Endothelial cell of umbilical vein (primary cell): ENCODE measurements at regions not wholly inside any gene's neighbourhood (a gene's known extent, or its start where the extent isn't known, plus 50 kb on each side); places are given as distances from the start of the nearest gene placed in this dataset.

ENCODE experiments used
- BruUV-seq: library from RNA; stranded (reverse); fragments of 400-500 nt; replicated peaks from 2 replicates; lab custom pipeline; 2021; lab: Mats Ljungman, UMichigan
- CTCF ChIA-PET: fragments of 300-600, 350-600 bp; sonication (Branson Sonifier 250); formaldehyde crosslinking; loops from one replicate; lab custom pipeline; 2021; ENCODE audit warnings: antibody characterized with exemption, inconsistent platforms; lab: Charles Lee
- POLR2A ChIA-PET: fragments of 300-600, 350-600 bp; sonication (Branson Sonifier 250); formaldehyde crosslinking; loops from one replicate; lab custom pipeline; 2021; ENCODE audit warnings: antibody characterized with exemption, inconsistent platforms; lab: Charles Lee
- DNase-seq: peaks from one replicate; pipeline ENCODE4 v3.0.0-alpha.2; 2011; ENCODE audit warnings: low read depth, low spot score
- FAIRE-seq: peaks from 2 replicates; lab custom pipeline; 2011; peaks lifted over from hg19 to GRCh38; lab: Jason Lieb, UNC
- H2AFZ ChIP-seq: 2 replicates; pipeline ENCODE4 v1.6.0; 2012; ENCODE audit warnings: low read depth, low read length, control low read depth, inconsistent platforms
- H3K27ac ChIP-seq: 2 replicates; pipeline ENCODE4 v1.5.1; 2011; ENCODE audit warnings: low read depth, mild to moderate bottlenecking, control low read depth, low read length, moderate library complexity; ENCODE audit not compliant: insufficient read depth
- H3K27me3 ChIP-seq, 2 experiments: 2 replicates each; pipeline versions ENCODE4 v1.6.0 to v1.6.1; 2011; ENCODE audit warnings: low read length in 2 of 2, mixed read lengths in 1 of 2; ENCODE audit not compliant: control insufficient read depth in 2 of 2, insufficient read depth in 2 of 2
- H3K36me3 ChIP-seq, 2 experiments: 2 replicates in 1 of 2; 3 replicates in 1 of 2; pipeline ENCODE4 v1.5.1; 2011; ENCODE audit warnings: low read length in 2 of 2, mild to moderate bottlenecking in 1 of 2, moderate library complexity in 1 of 2; ENCODE audit not compliant: control insufficient read depth in 2 of 2, insufficient read depth in 2 of 2; ENCODE audit errors: extremely low read depth in 1 of 2
- H3K4me1 ChIP-seq: 3 replicates; pipeline ENCODE4 v1.5.1; 2011; ENCODE audit warnings: mild to moderate bottlenecking, low read length; ENCODE audit not compliant: control insufficient read depth, insufficient read depth; ENCODE audit errors: extremely low read depth
- H3K4me2 ChIP-seq: 2 replicates; pipeline ENCODE4 v1.6.1; 2011; ENCODE audit warnings: low read length, control low read depth, mixed read lengths; ENCODE audit not compliant: insufficient read depth
- H3K4me3 ChIP-seq, 3 experiments: fragments of 200-600 bp in 1 of 3; sonication (generic), shearing (Covaris generic) in 1 of 3; replicated peaks in 1 of 3; 2 replicates each; pipeline ENCODE4 v1.5.1; 2011 to 2016; ENCODE audit warnings: control low read depth in 3 of 3, low read length in 3 of 3, mild to moderate bottlenecking in 2 of 3, inconsistent platforms in 1 of 3, low read depth in 1 of 3, moderate library complexity in 1 of 3; ENCODE audit not compliant: insufficient read depth in 1 of 3
- H3K79me2 ChIP-seq: 2 replicates; pipeline ENCODE4 v1.6.0; 2012; ENCODE audit warnings: low read length, inconsistent platforms; ENCODE audit not compliant: control insufficient read depth, insufficient read depth
- H3K9ac ChIP-seq: replicated peaks from 2 replicates; pipeline ENCODE3; 2011; ENCODE audit warnings: low read length, control low read depth; ENCODE audit not compliant: insufficient read depth; ENCODE audit errors: extremely low read depth
- H3K9me1 ChIP-seq: replicated peaks from 3 replicates; pipeline ENCODE4 v1.6.0; 2011; ENCODE audit warnings: mild to moderate bottlenecking, low read length; ENCODE audit not compliant: control insufficient read depth, insufficient read depth; ENCODE audit errors: extremely low read depth
- H3K9me3 ChIP-seq: replicated peaks from 2 replicates; pipeline ENCODE4 v1.5.1; 2012; ENCODE audit warnings: low read length, inconsistent platforms; ENCODE audit not compliant: control insufficient read depth, insufficient read depth
- H4K20me1 ChIP-seq: replicated peaks from 2 replicates; pipeline ENCODE3; 2011; ENCODE audit warnings: mild to moderate bottlenecking, low read length; ENCODE audit not compliant: control insufficient read depth, insufficient read depth; ENCODE audit errors: extremely low read depth
- EZH2 ChIP-seq: IDR thresholded peaks from 2 replicates; pipeline ENCODE4 v1.6.1; 2012; ENCODE audit warnings: borderline replicate concordance, low read depth, mild to moderate bottlenecking, moderate library complexity, low read length, inconsistent platforms; ENCODE audit not compliant: severe bottlenecking
- FOS ChIP-seq: IDR thresholded peaks from 2 replicates; pipeline ENCODE4 v1.6.1; 2011; ENCODE audit warnings: mild to moderate bottlenecking, low read length, moderate library complexity, borderline replicate concordance; ENCODE audit not compliant: insufficient read depth
- GATA2 ChIP-seq: IDR thresholded peaks from 2 replicates; pipeline ENCODE4 v1.7.0; 2011; ENCODE audit warnings: low read depth, mild to moderate bottlenecking, moderate library complexity, mixed read lengths, low read length; ENCODE audit not compliant: insufficient read length, insufficient read depth
- JUN ChIP-seq: IDR thresholded peaks from 2 replicates; pipeline ENCODE4 v1.6.1; 2011; ENCODE audit warnings: borderline replicate concordance, low read depth; ENCODE audit not compliant: insufficient read length, insufficient read depth
- MYC ChIP-seq: IDR thresholded peaks from one replicate; pipeline ENCODE4 v1.6.1; 2011; ENCODE audit warnings: mild to moderate bottlenecking, low read depth, low read length
- POLR2A ChIP-seq: IDR thresholded peaks from 2 replicates; pipeline ENCODE4 v1.6.1; 2012; ENCODE audit warnings: low read depth, mild to moderate bottlenecking, control low read depth, low read length
- POLR2AphosphoS5 ChIP-seq: IDR thresholded peaks from 2 replicates; pipeline ENCODE4 v1.6.1; 2012; ENCODE audit warnings: low read depth, mild to moderate bottlenecking, control low read depth, low read length, moderate library complexity; ENCODE audit not compliant: insufficient read depth
- dilution Hi-C: fragments of 300-500 bp; cut with MboI; formaldehyde crosslinking; loops from one replicate; pipeline ENCODE4 v1.15.0; 2019; ENCODE audit warnings: low sequenced_read_pairs; ENCODE audit not compliant: extremely low pct_ligation_motif_present
- intact Hi-C: fragments of 100-400 bp; cut with micrococcal nuclease; formaldehyde crosslinking; loops from one replicate; pipeline ENCODE4 v1.10.0; 2022
- TF ChIP-seq, protein P1 (sequence below): IDR thresholded peaks from 2 replicates; pipeline ENCODE4 v1.6.1; 2011; ENCODE audit not compliant: insufficient read depth, insufficient read length

DNA sequence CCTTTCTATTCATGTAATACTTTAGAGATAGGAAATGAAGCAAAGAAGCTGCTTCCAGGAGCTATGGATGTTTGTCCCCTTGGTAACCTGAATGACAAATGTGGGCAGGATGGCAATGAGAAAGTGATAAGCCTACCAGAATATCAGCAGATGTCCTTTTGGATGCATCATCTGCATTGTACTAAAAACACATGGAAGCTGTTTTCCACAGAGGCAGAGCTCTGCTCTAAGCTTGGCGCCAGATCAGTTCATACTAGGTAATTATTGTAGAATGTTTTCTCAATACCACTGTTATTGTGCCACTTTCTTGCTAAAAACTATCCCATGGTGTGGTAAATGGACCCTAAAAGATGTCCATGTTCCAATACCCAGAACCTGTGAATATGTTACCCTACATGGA is 100.2 kb downstream of the DTWD1 start:
- H3K27me3 ChIP-seq, result no peaks in the 10 kb centered on the region
- no peaks in the 10 kb centered on the region for H4K20me1 ChIP-seq
- ChIA-PET POLR2A (no interaction called here), CTCF (interaction anchor here (1.2 kb wide), 1 partner anchor 24 kb away, joined by 3 read pairs; no protein-coding TSS in a partner anchor)
- TF ChIP-seq POLR2AphosphoS5 (no peak), GATA2 (no peak)
- H3K4me2 ChIP-seq, result no peak overlapping the region
- DNase-seq, result no peak
- BruUV-seq, result no TSS peak
- H3K27ac ChIP-seq, result no peak overlapping the region
- intact Hi-C loops (no loop called here), dilution Hi-C loops (no loop called here)
- no peaks in the 10 kb centered on the region for H3K9me1 ChIP-seq
- H3K9me3 ChIP-seq, result no peaks in the 10 kb centered on the region
- H3K79me2 ChIP-seq, result no peaks in the 10 kb centered on the region
- no peak for FAIRE-seq
- H3K4me1 ChIP-seq, result no peaks in the 10 kb centered on the region
- no peak overlapping the region for H3K9ac ChIP-seq
- H2AFZ ChIP-seq, result no peak overlapping the region
- no peaks in the 10 kb centered on the region for H3K36me3 ChIP-seq
- H3K4me3 ChIP-seq, result no peak overlapping the region

DNA sequence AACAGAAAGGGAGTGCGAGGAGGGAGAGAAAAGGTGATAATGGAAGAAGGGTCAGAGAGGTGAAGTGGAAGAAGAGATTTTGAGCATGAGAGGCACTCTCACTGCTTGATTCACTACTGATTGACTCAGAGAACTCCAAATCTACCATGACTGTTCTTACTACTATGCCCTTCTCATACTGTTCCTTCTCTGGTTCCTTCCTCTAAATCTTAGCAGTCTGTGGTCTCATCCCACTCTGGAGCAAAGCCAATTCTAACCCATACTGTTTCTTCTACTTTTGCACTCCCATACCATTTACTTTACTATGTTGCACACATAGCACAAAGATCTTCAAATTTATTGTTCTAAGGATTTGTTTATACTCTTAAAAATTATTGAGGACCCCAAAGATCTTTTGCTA is 100.8 kb downstream of the DTWD1 start:
- DNase-seq (no peak), FAIRE-seq (no peak)
- H3K9me3 ChIP-seq, result no peaks in the 10 kb centered on the region
- POLR2A ChIA-PET, result no interaction called here
- dilution Hi-C loops, result no loop called here
- no peak overlapping the region for H3K27ac ChIP-seq
- CTCF ChIA-PET, result no interaction called here
- H2AFZ ChIP-seq, result no peak overlapping the region
- no peak overlapping the region for H3K4me3 ChIP-seq
- intact Hi-C loops, result no loop called here
- no peaks in the 10 kb centered on the region for H3K36me3 ChIP-seq
- BruUV-seq, result no TSS peak
- H3K9me1 ChIP-seq, result no peaks in the 10 kb centered on the region
- no peak for TF ChIP-seq GATA2
- TF ChIP-seq MYC, result no peak
- TF ChIP-seq EZH2, result no peak
- TF ChIP-seq FOS, result no peak
- no peak for TF ChIP-seq POLR2A
- no peak for TF ChIP-seq JUN
- TF ChIP-seq, protein P1, sequence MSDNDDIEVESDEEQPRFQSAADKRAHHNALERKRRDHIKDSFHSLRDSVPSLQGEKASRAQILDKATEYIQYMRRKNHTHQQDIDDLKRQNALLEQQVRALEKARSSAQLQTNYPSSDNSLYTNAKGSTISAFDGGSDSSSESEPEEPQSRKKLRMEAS, result no peak
- TF ChIP-seq POLR2AphosphoS5, result no peak
- H3K9ac ChIP-seq, result no peak overlapping the region
- H3K4me1 ChIP-seq, result no peaks in the 10 kb centered on the region
- H4K20me1 ChIP-seq, result no peaks in the 10 kb centered on the region
- no peaks in the 10 kb centered on the region for H3K79me2 ChIP-seq
- no peak overlapping the region for H3K4me2 ChIP-seq
- no peaks in the 10 kb centered on the region for H3K27me3 ChIP-seq
